ENCODE measurements at regions not wholly inside any gene's neighbourhood (a gene's known extent, or its start where the extent isn't known, plus 50 kb on each side); places are given as distances from the start of the nearest gene placed in this dataset.

- no peak overlapping the region for H3K27ac Mint-ChIP-seq
- H3K4me1 Mint-ChIP-seq, result peaks cover 18% of the 10 kb centered on the region
- DNase-seq, result no peak
- no peaks in the 10 kb centered on the region for H3K9me3 ChIP-seq (replicated peaks in 1 of 2; ENCODE audit: control insufficient read depth in 1 of 2, insufficient read depth in 1 of 2, low read length in 2 of 2)
- H2AFZ ChIP-seq (ENCODE audit: insufficient read depth, low read depth, low read length, poor library complexity, severe bottlenecking), result no peak overlapping the region
- peaks cover 2 to 6% of the 10 kb centered on the region in 2 donors for H3K27me3 ChIP-seq (ENCODE audit: control insufficient read depth in 2 of 2, insufficient read depth in 2 of 2, low read length in 2 of 2)
- no peak overlapping the region for H3K4me2 ChIP-seq (replicated peaks; ENCODE audit: extremely low read depth, low read length, poor library complexity, severe bottlenecking)
- no peaks in the 10 kb centered on the region for H3K79me2 ChIP-seq (ENCODE audit: insufficient read depth, low read length)
- no peak overlapping the region for H3K9ac ChIP-seq (ENCODE audit: insufficient read depth, low read length, poor library complexity, severe bottlenecking)
- H3K36me3 Mint-ChIP-seq, result no peaks in the 10 kb centered on the region
- H3K27ac ChIP-seq (ENCODE audit: low read depth in 1 of 2, low read length in 2 of 2), result no peak overlapping the region
- WGBS (ENCODE audit: insufficient coverage), result 100% methylated on average over 1 of the region's 3 CpGs
- intact Hi-C loops (cut with micrococcal nuclease), result no loop called here
- no peaks in the 10 kb centered on the region for H3K36me3 ChIP-seq (replicated peaks in 1 of 2; ENCODE audit: control insufficient read depth in 1 of 2, insufficient read depth in 2 of 2, low read length in 2 of 2)
- no peak overlapping the region for H3K4me3 Mint-ChIP-seq
- peaks cover 13 to 15% of the 10 kb centered on the region in 2 donors for H3K4me1 ChIP-seq (ENCODE audit: control insufficient read depth in 1 of 2, insufficient read depth in 2 of 2, low read length in 2 of 2)
- peaks cover 4 to 8% (median 7%) of the 10 kb centered on the region in 3 donors for H3K27me3 Mint-ChIP-seq (ENCODE audit: low read depth in 3 of 3)
- peaks cover 0 to 4% (median 2%) of the 10 kb centered on the region in 7 donors for H3K9me3 Mint-ChIP-seq
- no peak for TF ChIP-seq CTCF (IDR thresholded peaks at IDR 0.05)
- no peaks in the 10 kb centered on the region for H4K20me1 ChIP-seq (ENCODE audit: insufficient read depth, low read length)
- H3K4me3 ChIP-seq (replicated peaks in 1 of 3; ENCODE audit: low read depth in 2 of 3, low read length in 3 of 3), result no peak overlapping the region
Observed at GRCh38 chr4:151859641-151860040, 98.8 kb upstream of the GATB start.

- TF ChIP-seq CTCF (IDR thresholded peaks at IDR 0.05), result no peak
- Histone ChIP-seq H3K36me3 (replicated peaks in 1 of 2; ENCODE audit: control insufficient read depth in 1 of 2, insufficient read depth in 2 of 2, low read length in 2 of 2) (no peaks in the 10 kb centered on the region), H3K9ac (ENCODE audit: insufficient read depth, low read length, poor library complexity, severe bottlenecking) (no peak overlapping the region), H4K20me1 (ENCODE audit: insufficient read depth, low read length) (no peaks in the 10 kb centered on the region), H3K27me3 (ENCODE audit: control insufficient read depth in 2 of 2, insufficient read depth in 2 of 2, low read length in 2 of 2) (peaks cover 2 to 6% of the 10 kb centered on the region in 2 donors), H3K79me2 (ENCODE audit: insufficient read depth, low read length) (no peaks in the 10 kb centered on the region), H3K27ac (ENCODE audit: low read depth in 1 of 2, low read length in 2 of 2) (no peak overlapping the region), H3K9me3 (replicated peaks in 1 of 2; ENCODE audit: control insufficient read depth in 1 of 2, insufficient read depth in 1 of 2, low read length in 2 of 2) (no peaks in the 10 kb centered on the region), H2AFZ (ENCODE audit: insufficient read depth, low read depth, low read length, poor library complexity, severe bottlenecking) (no peak overlapping the region), H3K4me2 (replicated peaks; ENCODE audit: extremely low read depth, low read length, poor library complexity, severe bottlenecking) (no peak overlapping the region), H3K4me1 (ENCODE audit: control insufficient read depth in 1 of 2, insufficient read depth in 2 of 2, low read length in 2 of 2) (peaks cover 17% of the 10 kb centered on the region in 2 donors), H3K4me3 (replicated peaks in 1 of 3; ENCODE audit: low read depth in 2 of 3, low read length in 3 of 3) (no peak overlapping the region)
- no CpG with 5 or more reads among the region's 4 CpGs for WGBS (ENCODE audit: insufficient coverage)
- intact Hi-C loops (cut with micrococcal nuclease), result no loop called here
- Mint-ChIP-seq H3K4me3 (no peak overlapping the region), H3K9me3 (peaks cover 0 to 4% (median 2%) of the 10 kb centered on the region in 7 donors), H3K36me3 (no peaks in the 10 kb centered on the region), H3K4me1 (peaks cover 24% of the 10 kb centered on the region), H3K27me3 (ENCODE audit: low read depth in 3 of 3) (peaks cover 4 to 10% (median 8%) of the 10 kb centered on the region in 3 donors), H3K27ac (no peak overlapping the region)
- no peak for DNase-seq
Observed at GRCh38 chr4:151858356-151858755, 97.5 kb upstream of the GATB start.

Measured in CD14-positive monocyte (primary cell).